GM08714 (cell line): ENCODE measurements at regions not wholly inside any gene's neighbourhood (a gene's known extent, or its start where the extent isn't known, plus 50 kb on each side); places are given as distances from the start of the nearest gene placed in this dataset.

Experiments used
- H3K4me3 ChIP-seq: fragments of 200-500 bp; sonication (Bioruptor generic); 2 replicates; pipeline ENCODE4 v1.5.1; 2014; ENCODE audit warnings: mild to moderate bottlenecking, low read length, inconsistent platforms
- ZNF274 ChIP-seq: IDR thresholded peaks from 2 replicates; pipeline ENCODE4 v1.6.1; 2012; ENCODE audit warnings: mild to moderate bottlenecking, low read depth, low read length

DNA sequence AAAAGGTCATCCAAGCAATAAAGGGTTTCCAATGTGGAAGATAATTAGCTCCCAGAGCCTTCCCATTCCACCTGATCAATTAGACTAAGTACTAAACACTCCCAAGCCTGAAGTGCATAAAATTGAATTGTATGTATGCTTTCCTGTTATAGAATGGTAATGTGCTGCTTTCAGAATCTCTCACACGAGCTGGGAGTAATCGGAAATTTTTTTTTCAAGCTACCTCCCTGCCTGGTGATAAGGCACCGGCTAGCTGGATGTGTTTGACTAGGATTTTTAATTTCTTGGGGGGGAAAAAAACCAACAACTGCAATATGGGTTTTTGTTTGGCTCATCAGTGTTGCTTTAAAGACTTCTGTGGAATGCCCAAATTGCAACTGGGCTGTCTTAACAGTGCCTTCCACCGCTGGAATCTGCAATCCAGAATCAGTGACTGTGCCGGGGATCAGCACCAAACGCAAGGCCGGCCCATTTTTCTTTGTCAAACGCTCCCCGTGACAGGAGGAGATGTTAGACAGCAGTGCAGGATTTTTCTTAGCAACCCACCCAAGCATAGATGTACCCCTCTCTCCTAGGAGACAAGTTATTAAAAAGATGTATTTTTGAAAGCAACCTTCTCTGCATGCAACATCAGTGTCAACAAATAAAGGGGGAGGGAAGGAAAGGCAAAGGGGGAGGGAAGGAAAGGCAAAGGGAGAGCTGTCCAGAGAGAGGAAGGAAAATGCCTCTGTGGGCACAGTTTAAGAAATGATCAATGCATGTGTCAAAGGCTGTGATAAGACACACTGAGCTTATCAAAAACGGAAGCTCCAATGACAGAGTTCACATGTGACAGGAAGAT, 387.2 kb downstream of the NPIPA8 start:
- no peak overlapping the region for H3K4me3 ChIP-seq
- TF ChIP-seq ZNF274 = no peak

DNA sequence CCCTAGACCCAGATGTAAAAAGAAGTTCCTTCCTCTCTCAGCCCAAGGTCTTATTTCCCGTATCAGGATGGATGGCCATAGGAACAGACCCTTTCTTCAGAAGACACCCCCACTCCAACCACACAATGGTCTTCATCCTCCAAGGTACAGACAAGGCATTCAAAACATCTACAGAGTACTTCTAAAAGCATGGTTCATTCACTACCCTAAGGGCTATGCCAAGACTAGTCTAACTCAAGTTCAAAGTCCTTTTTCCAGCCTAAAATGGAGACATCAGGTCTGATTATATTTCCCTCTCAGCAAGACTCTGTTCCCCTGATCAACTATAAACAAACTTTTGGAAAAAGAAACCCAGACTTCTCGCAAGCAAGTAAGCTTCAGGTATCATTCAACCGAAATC, 388.9 kb downstream of the NPIPA8 start:
- H3K4me3 ChIP-seq = no peak overlapping the region
- no peak for TF ChIP-seq ZNF274

- no peak for TF ChIP-seq ZNF274
Observed at GRCh38 chr16:17947165-17947564, 389.4 kb downstream of the NPIPA8 start.

DNA sequence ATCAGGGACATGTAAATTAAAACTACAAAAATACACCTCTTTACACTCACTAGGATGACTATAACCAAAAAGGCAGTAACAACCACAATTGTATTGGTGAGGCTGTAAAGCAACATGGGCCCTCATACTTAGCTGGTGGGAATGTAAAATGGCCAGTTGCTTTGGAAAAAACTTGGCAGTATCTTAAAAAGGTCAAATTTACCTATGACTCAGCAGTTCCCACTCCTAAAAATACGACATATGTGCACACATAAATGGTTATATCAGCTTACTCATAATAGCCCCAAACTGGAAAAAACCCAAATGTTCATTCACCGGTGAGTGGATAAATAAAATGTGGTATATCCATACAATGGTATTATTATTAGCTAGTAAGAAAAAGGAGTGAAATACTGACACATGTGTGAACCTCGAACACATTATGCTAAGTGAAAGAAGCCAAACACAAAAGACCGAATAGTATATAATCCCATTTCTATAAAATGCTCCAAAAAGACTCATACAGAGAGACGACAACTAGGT, 391.4 kb downstream of the NPIPA8 start:
- H3K4me3 ChIP-seq = no peak overlapping the region
- TF ChIP-seq ZNF274 = no peak

More at GRCh38 chr16:17947165-17947564, 389.4 kb downstream of the NPIPA8 start:
- H3K4me3 ChIP-seq = no peak overlapping the region

DNA sequence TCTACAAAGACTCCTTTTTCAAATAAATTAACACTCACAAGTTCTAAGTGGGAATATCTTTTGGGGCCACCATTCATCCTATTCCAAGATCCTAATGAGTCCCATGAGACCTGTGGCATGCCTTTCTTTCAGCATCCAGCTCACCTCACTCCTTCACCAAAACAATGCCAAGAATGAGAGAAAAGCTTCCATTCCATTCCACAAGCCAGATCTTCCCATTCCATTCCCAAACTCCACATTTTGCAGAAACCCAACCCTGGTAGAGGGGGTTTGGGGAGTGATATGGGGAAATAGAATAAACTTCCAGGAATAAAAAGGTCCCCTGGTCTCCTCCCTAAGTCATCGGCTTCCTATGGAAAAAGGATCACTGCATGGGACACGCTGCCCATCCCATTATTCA, 392.2 kb downstream of the NPIPA8 start:
- no peak for TF ChIP-seq ZNF274
- H3K4me3 ChIP-seq = no peak overlapping the region

GRCh38 chr16:17942067-17942466, 394.5 kb downstream of the NPIPA8 start:
- no peak for TF ChIP-seq ZNF274
- no peak overlapping the region for H3K4me3 ChIP-seq

GRCh38 chr16:17940584-17941364, 395.8 kb downstream of the NPIPA8 start:
- no peak overlapping the region for H3K4me3 ChIP-seq
- no peak for TF ChIP-seq ZNF274

GRCh38 chr16:17939723-17940122, 396.8 kb downstream of the NPIPA8 start:
- no peak for TF ChIP-seq ZNF274
- H3K4me3 ChIP-seq = no peak overlapping the region; the same call in 1 of the 2 replicates

DNA sequence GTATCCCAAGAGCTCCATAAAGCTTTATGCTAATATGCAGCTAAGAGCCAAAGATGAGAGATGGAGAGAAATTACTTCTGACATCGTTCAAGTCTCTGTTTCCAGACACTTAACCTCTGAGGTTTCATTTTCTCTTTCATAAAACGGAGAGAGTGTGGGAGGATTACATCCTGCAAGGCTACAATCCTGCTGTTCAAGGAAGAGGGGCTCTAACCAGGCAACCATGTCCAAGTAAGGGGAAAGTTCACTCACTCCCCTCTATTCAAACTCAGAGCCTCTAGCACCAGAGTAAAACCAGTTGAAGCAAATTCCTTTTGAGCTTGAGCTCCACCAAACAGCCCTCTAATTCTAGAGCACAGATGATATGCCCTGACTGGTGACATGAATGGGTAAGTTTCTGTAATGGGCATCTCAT, 397.4 kb downstream of the NPIPA8 start:
- H3K4me3 ChIP-seq = peak overlapping the region; percentile 39; the same call in 1 of the 2 replicates
- TF ChIP-seq ZNF274 = no peak

GRCh38 chr16:17938546-17938945, 398.0 kb downstream of the NPIPA8 start:
- no peak for TF ChIP-seq ZNF274
- H3K4me3 ChIP-seq = no peak overlapping the region

DNA sequence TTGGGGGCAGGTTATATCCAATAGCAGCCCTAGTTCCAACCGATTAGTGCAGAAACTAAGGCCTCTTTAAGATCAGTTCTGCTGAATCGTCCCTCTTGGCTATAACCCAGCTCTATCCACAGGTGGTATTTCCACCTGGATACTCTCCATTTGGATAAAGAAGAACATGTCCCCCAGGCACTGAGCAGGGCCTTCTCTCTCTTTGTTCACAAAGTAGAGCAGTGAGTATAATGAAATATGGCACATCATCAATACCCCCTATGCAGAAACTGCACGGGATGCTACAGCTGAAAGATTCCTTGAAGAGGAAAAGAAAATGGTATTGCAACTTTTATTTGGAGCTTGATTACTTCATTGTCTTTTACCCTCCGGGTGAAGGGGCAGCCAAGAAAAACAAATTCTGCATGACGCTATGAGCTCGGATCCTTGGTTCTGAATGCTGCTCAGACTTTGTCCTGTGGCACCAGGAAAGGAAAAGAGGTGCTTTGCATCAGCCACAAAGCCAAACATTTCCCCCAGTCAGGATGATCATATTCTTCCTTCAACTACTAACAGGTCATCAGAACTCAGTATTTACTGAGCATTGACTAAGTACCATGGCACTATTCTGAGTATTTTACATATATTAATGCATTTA, 399.7 kb downstream of the NPIPA8 start:
- H3K4me3 ChIP-seq = no peak overlapping the region
- TF ChIP-seq ZNF274 = no peak

DNA sequence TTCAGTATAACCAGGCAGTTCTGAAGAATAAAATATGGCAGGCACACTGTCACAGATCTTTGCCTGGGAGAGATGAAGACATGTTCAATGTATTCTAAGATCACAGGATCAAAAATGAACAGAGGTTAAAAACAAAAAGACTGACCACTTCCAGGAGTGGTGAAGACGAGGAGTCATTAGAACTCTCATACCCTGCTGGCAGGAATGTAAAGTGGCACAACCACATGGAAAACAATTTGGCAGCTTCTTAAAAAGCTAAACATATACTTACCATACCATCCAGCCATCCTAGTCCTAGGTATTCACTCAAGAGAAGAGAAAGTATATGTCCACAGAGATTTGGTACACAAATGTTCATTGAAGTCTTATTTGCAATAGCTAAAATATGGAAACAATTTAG, 406.3 kb downstream of the NPIPA8 start:
- H3K4me3 ChIP-seq = no peak overlapping the region
- no peak for TF ChIP-seq ZNF274

DNA sequence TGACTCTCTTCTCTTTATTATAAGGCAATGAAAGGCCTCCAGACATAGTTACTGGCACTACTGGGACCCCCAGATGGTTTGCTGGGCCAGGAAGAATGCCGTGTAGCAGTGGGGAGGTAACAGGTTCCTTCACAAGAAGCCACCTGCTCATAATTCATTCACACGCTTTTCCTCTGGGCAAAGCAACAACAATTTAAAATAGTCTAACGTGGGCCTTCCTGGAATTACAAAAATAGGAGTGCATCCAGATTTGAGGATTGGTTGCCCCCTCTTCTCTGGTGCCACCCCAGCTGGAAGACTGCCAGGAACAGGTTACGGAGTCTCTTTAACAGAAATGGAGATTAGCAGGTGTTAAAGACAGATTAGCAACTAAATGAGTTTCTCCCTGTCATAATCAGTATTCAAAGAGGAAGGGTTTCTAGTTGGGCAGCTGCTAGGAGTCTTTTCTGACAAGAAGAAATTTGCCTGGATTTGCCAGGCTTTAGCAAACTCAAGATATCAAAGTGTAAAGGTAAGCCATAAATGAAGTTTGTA, 409.6 kb downstream of the NPIPA8 start:
- H3K4me3 ChIP-seq = no peak overlapping the region
- no peak for TF ChIP-seq ZNF274

DNA sequence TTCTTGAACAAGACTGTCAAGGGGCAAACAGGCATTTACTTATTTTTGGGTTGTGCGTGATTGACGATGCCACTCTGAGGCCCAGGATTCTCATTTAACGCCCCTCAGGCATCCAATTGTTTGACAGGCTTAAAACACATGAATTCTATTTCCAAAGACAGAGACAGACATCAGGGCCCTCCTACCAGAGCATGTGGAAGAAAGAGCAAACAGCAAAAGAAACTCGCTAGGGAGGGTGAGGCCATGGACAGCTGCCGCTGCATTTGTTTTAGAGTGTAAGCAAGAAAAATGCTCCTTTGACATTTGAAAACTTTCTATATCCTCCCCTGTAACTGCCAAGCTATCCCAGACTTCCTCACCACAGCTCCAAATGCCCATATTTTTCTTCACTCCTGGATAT, 410.1 kb downstream of the NPIPA8 start:
- no peak overlapping the region for H3K4me3 ChIP-seq
- no peak for TF ChIP-seq ZNF274
